ENCODE measurements at regions not wholly inside any gene's neighbourhood (a gene's known extent, or its start where the extent isn't known, plus 50 kb on each side); places are given as distances from the start of the nearest gene placed in this dataset.

DNA sequence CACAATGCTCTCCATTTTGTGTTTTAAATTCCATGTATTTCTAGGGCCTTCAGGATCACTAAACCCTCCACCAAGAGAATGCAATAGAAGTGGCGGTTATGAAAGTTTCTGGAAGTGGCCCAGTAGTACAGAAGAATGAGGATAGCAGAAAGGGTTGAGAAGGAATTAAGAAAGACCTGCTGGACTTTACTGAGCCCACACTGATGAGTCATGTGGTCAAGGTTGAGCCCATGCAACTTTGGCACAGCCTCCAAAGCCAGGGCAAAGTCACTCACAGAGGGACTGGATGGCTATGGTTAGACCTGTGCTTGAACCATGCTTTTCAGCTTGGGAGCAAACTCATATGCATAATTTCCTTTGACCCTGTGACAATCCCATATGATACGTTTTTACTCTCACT, 102.9 kb upstream of the PLET1 start:
- TF ChIP-seq, protein P1, sequence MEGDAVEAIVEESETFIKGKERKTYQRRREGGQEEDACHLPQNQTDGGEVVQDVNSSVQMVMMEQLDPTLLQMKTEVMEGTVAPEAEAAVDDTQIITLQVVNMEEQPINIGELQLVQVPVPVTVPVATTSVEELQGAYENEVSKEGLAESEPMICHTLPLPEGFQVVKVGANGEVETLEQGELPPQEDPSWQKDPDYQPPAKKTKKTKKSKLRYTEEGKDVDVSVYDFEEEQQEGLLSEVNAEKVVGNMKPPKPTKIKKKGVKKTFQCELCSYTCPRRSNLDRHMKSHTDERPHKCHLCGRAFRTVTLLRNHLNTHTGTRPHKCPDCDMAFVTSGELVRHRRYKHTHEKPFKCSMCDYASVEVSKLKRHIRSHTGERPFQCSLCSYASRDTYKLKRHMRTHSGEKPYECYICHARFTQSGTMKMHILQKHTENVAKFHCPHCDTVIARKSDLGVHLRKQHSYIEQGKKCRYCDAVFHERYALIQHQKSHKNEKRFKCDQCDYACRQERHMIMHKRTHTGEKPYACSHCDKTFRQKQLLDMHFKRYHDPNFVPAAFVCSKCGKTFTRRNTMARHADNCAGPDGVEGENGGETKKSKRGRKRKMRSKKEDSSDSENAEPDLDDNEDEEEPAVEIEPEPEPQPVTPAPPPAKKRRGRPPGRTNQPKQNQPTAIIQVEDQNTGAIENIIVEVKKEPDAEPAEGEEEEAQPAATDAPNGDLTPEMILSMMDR (IDR thresholded peaks at IDR 0.05), result no peak
- TF ChIP-seq ZFX (IDR thresholded peaks at IDR 0.05; ENCODE audit: borderline replicate concordance), result no peak
